Uterus (tissue), 2 donors: ENCODE measurements at regions not wholly inside any gene's neighbourhood (a gene's known extent, or its start where the extent isn't known, plus 50 kb on each side); places are given as distances from the start of the nearest gene placed in this dataset.

Experiments
- POLR2A ChIP-seq, 2 donors: fragments of 450-650 bp; IDR thresholded peaks; one replicate each; pipeline ENCODE4 v1.6.1; 2016; ENCODE audit warnings: antibody characterized with exemption in 2 of 2, mild to moderate bottlenecking in 1 of 2, moderate library complexity in 1 of 2
- TF ChIP-seq, protein P1 (sequence below), 4 experiments: fragments of 200-600 bp in 2 of 4; fragments of 450-650 bp in 2 of 4; sonication (generic) in 2 of 4; IDR thresholded peaks; one replicate each; pipeline ENCODE4 v1.5.1; 2016 to 2019; ENCODE audit warnings: antibody characterized with exemption in 4 of 4, mild to moderate bottlenecking in 2 of 4, moderate library complexity in 1 of 4

GRCh38 chr14:62436261-62436660, 609.0 kb downstream of the KCNH5 start:
- TF ChIP-seq, protein P1, sequence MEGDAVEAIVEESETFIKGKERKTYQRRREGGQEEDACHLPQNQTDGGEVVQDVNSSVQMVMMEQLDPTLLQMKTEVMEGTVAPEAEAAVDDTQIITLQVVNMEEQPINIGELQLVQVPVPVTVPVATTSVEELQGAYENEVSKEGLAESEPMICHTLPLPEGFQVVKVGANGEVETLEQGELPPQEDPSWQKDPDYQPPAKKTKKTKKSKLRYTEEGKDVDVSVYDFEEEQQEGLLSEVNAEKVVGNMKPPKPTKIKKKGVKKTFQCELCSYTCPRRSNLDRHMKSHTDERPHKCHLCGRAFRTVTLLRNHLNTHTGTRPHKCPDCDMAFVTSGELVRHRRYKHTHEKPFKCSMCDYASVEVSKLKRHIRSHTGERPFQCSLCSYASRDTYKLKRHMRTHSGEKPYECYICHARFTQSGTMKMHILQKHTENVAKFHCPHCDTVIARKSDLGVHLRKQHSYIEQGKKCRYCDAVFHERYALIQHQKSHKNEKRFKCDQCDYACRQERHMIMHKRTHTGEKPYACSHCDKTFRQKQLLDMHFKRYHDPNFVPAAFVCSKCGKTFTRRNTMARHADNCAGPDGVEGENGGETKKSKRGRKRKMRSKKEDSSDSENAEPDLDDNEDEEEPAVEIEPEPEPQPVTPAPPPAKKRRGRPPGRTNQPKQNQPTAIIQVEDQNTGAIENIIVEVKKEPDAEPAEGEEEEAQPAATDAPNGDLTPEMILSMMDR (IDR thresholded peaks at IDR 0.05): no peak
- no peak for TF ChIP-seq POLR2A (IDR thresholded peaks at IDR 0.05)
